GM12891 (cell line): ENCODE measurements at regions not wholly inside any gene's neighbourhood (a gene's known extent, or its start where the extent isn't known, plus 50 kb on each side); places are given as distances from the start of the nearest gene placed in this dataset.

Source experiments
- POLR2A ChIP-seq: IDR thresholded peaks from 2 replicates; pipeline ENCODE4 v1.6.1; 2011; ENCODE audit warnings: low read depth, low read length, control low read depth
- POLR2AphosphoS5 ChIP-seq: IDR thresholded peaks from 2 replicates; pipeline ENCODE4 v1.6.1; 2011; ENCODE audit warnings: low read depth, low read length, control low read depth

- TF ChIP-seq POLR2A (no peak), POLR2AphosphoS5 (no peak)
Observed at GRCh38 chr6:84908304-84908904, 144.0 kb upstream of the TBX18 start.
